Right atrium auricular region (tissue), 2 donors: ENCODE measurements at regions not wholly inside any gene's neighbourhood (a gene's known extent, or its start where the extent isn't known, plus 50 kb on each side); places are given as distances from the start of the nearest gene placed in this dataset.

Experiments
- DNase-seq: peaks from one replicate; pipeline ENCODE4 v3.0.0-alpha.2; 2019; ENCODE audit warnings: low spot score
- H3K27ac ChIP-seq, 2 donors: fragments of 200-600 bp; sonication (generic); 1 replicate in 1 of 2; 2 replicates in 1 of 2; pipeline ENCODE4 v1.5.1; 2016 to 2019
- H3K27me3 ChIP-seq, 2 donors: fragments of 200-600 bp; sonication (generic); one replicate each; pipeline versions ENCODE4 v1.5.1 to v1.6.0; 2017 to 2019
- H3K36me3 ChIP-seq: fragments of 200-600 bp; sonication (generic); one replicate; pipeline ENCODE4 v1.5.1; 2016
- H3K4me1 ChIP-seq, 2 donors: fragments of 200-600 bp; sonication (generic); one replicate each; pipeline versions ENCODE4 v1.5.1 to v1.6.0; 2017 to 2019
- H3K4me3 ChIP-seq, 2 donors: fragments of 200-600 bp; sonication (generic); 1 replicate in 1 of 2; 2 replicates in 1 of 2; pipeline ENCODE4 v1.5.1; 2017 to 2019; ENCODE audit warnings: mild to moderate bottlenecking in 1 of 2, moderate library complexity in 1 of 2
- H3K9me3 ChIP-seq, 2 donors: fragments of 200-600 bp; sonication (generic); one replicate each; pipeline ENCODE4 v1.5.1; 2019
- CTCF ChIP-seq, 2 donors: fragments of 200-600 bp; sonication (generic); IDR thresholded peaks; one replicate each; pipeline ENCODE4 v1.5.1; 2019; ENCODE audit warnings: antibody characterized with exemption in 2 of 2

- DNase-seq: peak; percentile 30
- no peak for TF ChIP-seq CTCF (IDR thresholded peaks at IDR 0.05)
- Histone ChIP-seq H3K4me1 (no peaks in the 10 kb centered on the region), H3K36me3 (no peaks in the 10 kb centered on the region), H3K27me3 (no peaks in the 10 kb centered on the region), H3K4me3 (no peak overlapping the region), H3K27ac (no peak overlapping the region), H3K9me3 (no peaks in the 10 kb centered on the region)
These were observed 187.2 kb upstream of the SOX1 start for GRCh38 chr13:111879719-111880118.

GRCh38 chr13:111880185-111880584, 186.8 kb upstream of the SOX1 start:
- H3K27ac ChIP-seq: no peak overlapping the region
- no peak overlapping the region for H3K4me3 ChIP-seq
- H3K27me3 ChIP-seq: no peaks in the 10 kb centered on the region

GRCh38 chr13:111881700-111882099, 185.2 kb upstream of the SOX1 start:
- H3K36me3 ChIP-seq: no peaks in the 10 kb centered on the region
- DNase-seq: peak; percentile 34
- H3K27me3 ChIP-seq: no peaks in the 10 kb centered on the region
- no peaks in the 10 kb centered on the region for H3K9me3 ChIP-seq
- H3K4me3 ChIP-seq: no peak overlapping the region
- TF ChIP-seq CTCF (IDR thresholded peaks at IDR 0.05): no peak
- H3K4me1 ChIP-seq: no peaks in the 10 kb centered on the region
- H3K27ac ChIP-seq: no peak overlapping the region

More at GRCh38 chr13:111880185-111880584, 186.8 kb upstream of the SOX1 start:
- TF ChIP-seq CTCF (IDR thresholded peaks at IDR 0.05): no peak
- H3K36me3 ChIP-seq: no peaks in the 10 kb centered on the region
- peak; percentile 30 for DNase-seq
- H3K9me3 ChIP-seq: no peaks in the 10 kb centered on the region
- no peaks in the 10 kb centered on the region for H3K4me1 ChIP-seq

GRCh38 chr13:111882351-111882750, 184.6 kb upstream of the SOX1 start:
- no peak overlapping the region for H3K4me3 ChIP-seq
- H3K4me1 ChIP-seq: no peaks in the 10 kb centered on the region
- H3K9me3 ChIP-seq: no peaks in the 10 kb centered on the region
- no peak for DNase-seq
- H3K36me3 ChIP-seq: no peaks in the 10 kb centered on the region
- TF ChIP-seq CTCF (IDR thresholded peaks at IDR 0.05): no peak
- H3K27me3 ChIP-seq: no peaks in the 10 kb centered on the region
- no peak overlapping the region for H3K27ac ChIP-seq

- H3K36me3 ChIP-seq: no peaks in the 10 kb centered on the region
- H3K4me1 ChIP-seq: no peaks in the 10 kb centered on the region
- DNase-seq: peak; percentile 30
- H3K27ac ChIP-seq: no peak overlapping the region
- H3K27me3 ChIP-seq: no peaks in the 10 kb centered on the region
- H3K9me3 ChIP-seq: no peaks in the 10 kb centered on the region
- no peak overlapping the region for H3K4me3 ChIP-seq
- no peak for TF ChIP-seq CTCF (IDR thresholded peaks at IDR 0.05)
These were observed 183.2 kb upstream of the SOX1 start for GRCh38 chr13:111883571-111884343.
